Tibial artery (tissue), 4 donors: ENCODE measurements at regions not wholly inside any gene's neighbourhood (a gene's known extent, or its start where the extent isn't known, plus 50 kb on each side); places are given as distances from the start of the nearest gene placed in this dataset.

Source experiments
- DNase-seq, 2 donors: peaks; one replicate each; pipeline ENCODE4 v3.0.0-alpha.2; 2019
- H3K27ac ChIP-seq, 2 donors: fragments of 200-600 bp; sonication (generic) in 1 of 2; 1 replicate in 1 of 2; 2 replicates in 1 of 2; pipeline ENCODE4 v1.5.1; 2018 to 2019; ENCODE audit warnings: mild to moderate bottlenecking in 1 of 2
- H3K27me3 ChIP-seq, 2 donors: fragments of 200-600 bp; sonication (generic) in 1 of 2; one replicate each; pipeline versions ENCODE4 v1.5.1 to v1.6.0; 2016 to 2019
- H3K36me3 ChIP-seq, 3 donors: fragments of 200-600 bp; sonication (generic) in 2 of 3; one replicate each; pipeline ENCODE4 v1.5.1; 2016 to 2019; ENCODE audit warnings: mild to moderate bottlenecking in 2 of 3
- H3K4me1 ChIP-seq, 4 donors: fragments of 200-600 bp; sonication (generic) in 2 of 4; 1 replicate in 3 of 4; 2 replicates in 1 of 4; pipeline ENCODE4 v1.5.1; 2016 to 2019
- H3K4me3 ChIP-seq, 2 donors: fragments of 200-600 bp; sonication (generic) in 1 of 2; 1 replicate in 1 of 2; 2 replicates in 1 of 2; pipeline ENCODE4 v1.5.1; 2018 to 2019; ENCODE audit warnings: mild to moderate bottlenecking in 2 of 2
- H3K9me3 ChIP-seq, 3 donors: fragments of 200-600 bp; sonication (generic) in 1 of 3; one replicate each; pipeline ENCODE4 v1.5.1; 2016 to 2019
- CTCF ChIP-seq, 2 experiments: fragments of 200-600 bp in 1 of 2; fragments of 450-650 bp in 1 of 2; IDR thresholded peaks; one replicate each; pipeline ENCODE4 v1.5.1; 2017 to 2019; ENCODE audit warnings: antibody characterized with exemption in 2 of 2, mild to moderate bottlenecking in 1 of 2, moderate library complexity in 1 of 2
- intact Hi-C: fragments of 100-400 bp; cut with DNase I; formaldehyde crosslinking; loops from one replicate; pipeline ENCODE4 v1.15.0; 2023; ENCODE audit warnings: low total_unique reads

- H3K27ac ChIP-seq = no peak overlapping the region
- H3K4me1 ChIP-seq = no peaks in the 10 kb centered on the region
- intact Hi-C loops = no loop called here
- H3K36me3 ChIP-seq = no peaks in the 10 kb centered on the region
- no peak overlapping the region for H3K4me3 ChIP-seq
- no peaks in the 10 kb centered on the region for H3K27me3 ChIP-seq
- DNase-seq = no peak
- H3K9me3 ChIP-seq = no peaks in the 10 kb centered on the region
- no peak for TF ChIP-seq CTCF (IDR thresholded peaks at IDR 0.05)
Observed at GRCh38 chr1:219521325-219521724, 91.6 kb downstream of the ZC3H11B start.

- intact Hi-C loops = no loop called here
- H3K4me1 ChIP-seq = no peaks in the 10 kb centered on the region
- no peaks in the 10 kb centered on the region for H3K27me3 ChIP-seq
- no peak overlapping the region for H3K27ac ChIP-seq
- no peaks in the 10 kb centered on the region for H3K9me3 ChIP-seq
- H3K36me3 ChIP-seq = no peaks in the 10 kb centered on the region
- no peak for TF ChIP-seq CTCF (IDR thresholded peaks at IDR 0.05)
- no peak overlapping the region for H3K4me3 ChIP-seq
- no peak for DNase-seq
Observed at GRCh38 chr1:219520241-219520640, 92.7 kb downstream of the ZC3H11B start.

GRCh38 chr1:219518907-219519248, 94.0 kb downstream of the ZC3H11B start:
- H3K4me3 ChIP-seq = no peak overlapping the region
- H3K27me3 ChIP-seq = no peaks in the 10 kb centered on the region
- H3K9me3 ChIP-seq = no peaks in the 10 kb centered on the region
- no peaks in the 10 kb centered on the region for H3K36me3 ChIP-seq
- H3K4me1 ChIP-seq = no peaks in the 10 kb centered on the region
- no peak overlapping the region for H3K27ac ChIP-seq
- intact Hi-C loops = no loop called here
- no peak for TF ChIP-seq CTCF (IDR thresholded peaks at IDR 0.05)
- no peak for DNase-seq

GRCh38 chr1:219518168-219518906, 94.6 kb downstream of the ZC3H11B start:
- intact Hi-C loops = no loop called here
- Histone ChIP-seq H3K9me3 (no peaks in the 10 kb centered on the region), H3K4me1 (no peaks in the 10 kb centered on the region), H3K27ac (no peak overlapping the region), H3K27me3 (no peaks in the 10 kb centered on the region), H3K36me3 (no peaks in the 10 kb centered on the region), H3K4me3 (no peak overlapping the region)
- DNase-seq = no peak
- TF ChIP-seq CTCF (IDR thresholded peaks at IDR 0.05) = no peak

GRCh38 chr1:219517031-219517430, 95.9 kb downstream of the ZC3H11B start:
- TF ChIP-seq CTCF (IDR thresholded peaks at IDR 0.05) = no peak
- no peaks in the 10 kb centered on the region for H3K27me3 ChIP-seq
- intact Hi-C loops = no loop called here
- no peak for DNase-seq
- no peaks in the 10 kb centered on the region for H3K9me3 ChIP-seq
- no peak overlapping the region for H3K4me3 ChIP-seq
- no peaks in the 10 kb centered on the region for H3K4me1 ChIP-seq
- no peak overlapping the region for H3K27ac ChIP-seq
- H3K36me3 ChIP-seq = no peaks in the 10 kb centered on the region

- Histone ChIP-seq H3K4me3 (no peak overlapping the region), H3K27ac (no peak overlapping the region), H3K36me3 (no peaks in the 10 kb centered on the region), H3K9me3 (no peaks in the 10 kb centered on the region), H3K4me1 (no peaks in the 10 kb centered on the region), H3K27me3 (no peaks in the 10 kb centered on the region)
- intact Hi-C loops = no loop called here
- no peak for TF ChIP-seq CTCF (IDR thresholded peaks at IDR 0.05)
- no peak for DNase-seq
Observed at GRCh38 chr1:219514728-219515127, 98.2 kb downstream of the ZC3H11B start.
